Superior temporal gyrus (tissue), 1 donor: ENCODE measurements at regions not wholly inside any gene's neighbourhood (a gene's known extent, or its start where the extent isn't known, plus 50 kb on each side); places are given as distances from the start of the nearest gene placed in this dataset.
"Not testable (repeated sequence)": the region's sequence is repeated elsewhere in the genome, so short reads cannot be mapped to it uniquely, and the experiment has no call there.

Experiments
- DNase-seq: peaks from one replicate; pipeline ENCODE4 v3.0.0-alpha.2; 2016; ENCODE audit errors: extremely low spot score

GRCh38 chr14:106378191-106378590 lies 851.8 kb downstream of the TMEM121 start:
- no peak for DNase-seq

GRCh38 chr14:106380740-106381139 lies 854.4 kb downstream of the TMEM121 start:
- DNase-seq: no peak

- not testable (repeated sequence) for DNase-seq
Observed at GRCh38 chr14:106389186-106389585, 862.8 kb downstream of the TMEM121 start.

DNA sequence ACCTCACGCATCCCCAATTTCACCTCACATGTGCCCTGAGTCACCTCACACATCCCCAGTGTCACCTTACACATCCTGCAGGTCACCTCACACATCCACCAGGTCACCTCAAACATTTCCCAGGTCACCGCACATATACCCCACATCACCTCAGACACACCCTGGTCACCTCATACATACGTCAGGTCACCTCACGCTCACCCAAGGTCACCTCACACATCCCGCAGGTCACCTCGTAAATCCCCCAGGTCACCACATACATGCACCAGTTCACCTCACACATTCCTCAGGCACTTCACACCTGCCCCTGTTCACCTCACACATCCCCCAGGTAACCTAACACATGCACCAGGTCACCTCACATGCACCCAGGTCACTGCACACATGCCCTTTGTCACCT lies 864.0 kb downstream of the TMEM121 start:
- DNase-seq: no peak

GRCh38 chr14:106390947-106391346 lies 864.6 kb downstream of the TMEM121 start:
- DNase-seq: no peak

- no peak for DNase-seq
Observed at GRCh38 chr14:106393742-106394141, 867.4 kb downstream of the TMEM121 start.

DNA sequence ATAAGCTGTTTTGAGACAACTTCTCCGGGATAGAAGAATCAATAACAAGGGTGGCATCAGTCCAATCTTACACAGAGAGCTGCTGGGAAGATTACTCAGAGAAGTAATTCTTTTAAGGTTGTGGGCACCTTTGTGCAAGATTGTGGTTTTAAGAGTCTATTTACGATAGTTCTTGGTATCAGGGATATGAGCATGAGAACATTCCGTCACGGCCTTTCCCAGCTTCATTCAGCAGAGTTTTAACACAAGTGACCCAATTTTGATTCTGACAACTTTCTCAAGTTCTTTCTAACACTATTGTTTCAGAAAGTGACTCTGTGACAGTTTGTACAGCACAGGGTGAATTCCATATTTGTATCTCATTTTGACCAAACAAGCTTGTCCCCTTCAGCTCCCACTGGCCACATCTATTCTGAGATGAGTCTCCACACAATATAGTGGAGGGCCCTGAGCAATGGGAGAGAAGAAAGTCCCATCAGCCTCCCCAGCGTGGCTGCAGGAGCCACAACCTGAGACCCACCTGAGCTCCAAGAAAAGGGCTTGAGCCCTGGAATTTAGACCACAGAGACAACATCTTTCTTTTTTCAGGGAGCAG lies 869.2 kb downstream of the TMEM121 start:
- no peak for DNase-seq

DNA sequence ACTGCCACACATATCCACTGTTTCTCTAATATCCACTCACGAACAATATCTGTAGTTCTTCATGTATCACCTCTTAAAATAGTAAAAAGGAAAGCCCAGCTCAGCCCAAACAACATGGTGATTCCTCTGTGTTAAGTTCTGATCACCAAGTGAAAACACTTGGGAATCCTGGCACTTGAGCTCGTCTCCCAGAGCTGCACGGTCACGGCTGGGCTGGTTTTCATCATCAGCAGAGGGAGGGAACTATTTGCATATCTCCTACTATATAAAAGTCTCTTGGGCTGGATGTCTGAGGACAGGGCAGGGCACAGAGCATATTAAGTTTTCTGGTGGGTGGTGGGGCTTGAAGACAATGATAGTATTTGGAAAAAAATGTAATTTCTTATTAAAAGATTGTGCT lies 870.6 kb downstream of the TMEM121 start:
- DNase-seq: no peak

GRCh38 chr14:106398931-106399331 lies 872.5 kb downstream of the TMEM121 start:
- DNase-seq: not testable (repeated sequence)

- not testable (repeated sequence) for DNase-seq
Observed at GRCh38 chr14:106401316-106401715, 874.9 kb downstream of the TMEM121 start.

DNA sequence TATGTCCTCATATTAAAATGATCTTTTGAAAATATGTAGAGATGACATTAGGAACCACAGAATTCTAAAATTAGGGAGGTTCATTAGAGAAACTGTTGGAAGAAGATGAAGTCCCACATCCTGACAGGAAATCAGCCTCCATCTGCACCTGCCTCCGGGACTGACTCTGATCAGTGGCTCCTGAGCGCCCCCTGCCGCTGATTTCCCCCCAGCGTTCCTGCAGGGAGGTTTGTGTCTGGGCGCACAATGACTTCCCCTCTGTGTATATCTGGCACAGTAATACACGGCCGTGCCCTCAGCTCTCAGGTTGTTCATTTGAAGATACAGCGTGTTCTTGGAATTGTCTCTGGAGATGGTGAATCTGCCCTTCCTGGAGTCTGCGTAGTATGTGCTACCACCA lies 883.8 kb downstream of the TMEM121 start:
- not testable (repeated sequence) for DNase-seq

GRCh38 chr14:106414464-106414863 lies 888.1 kb downstream of the TMEM121 start:
- no peak for DNase-seq

- DNase-seq: no peak
Observed at GRCh38 chr14:106417224-106418049, 891.1 kb downstream of the TMEM121 start.

GRCh38 chr14:106419376-106419965 lies 893.1 kb downstream of the TMEM121 start:
- no peak for DNase-seq

DNA sequence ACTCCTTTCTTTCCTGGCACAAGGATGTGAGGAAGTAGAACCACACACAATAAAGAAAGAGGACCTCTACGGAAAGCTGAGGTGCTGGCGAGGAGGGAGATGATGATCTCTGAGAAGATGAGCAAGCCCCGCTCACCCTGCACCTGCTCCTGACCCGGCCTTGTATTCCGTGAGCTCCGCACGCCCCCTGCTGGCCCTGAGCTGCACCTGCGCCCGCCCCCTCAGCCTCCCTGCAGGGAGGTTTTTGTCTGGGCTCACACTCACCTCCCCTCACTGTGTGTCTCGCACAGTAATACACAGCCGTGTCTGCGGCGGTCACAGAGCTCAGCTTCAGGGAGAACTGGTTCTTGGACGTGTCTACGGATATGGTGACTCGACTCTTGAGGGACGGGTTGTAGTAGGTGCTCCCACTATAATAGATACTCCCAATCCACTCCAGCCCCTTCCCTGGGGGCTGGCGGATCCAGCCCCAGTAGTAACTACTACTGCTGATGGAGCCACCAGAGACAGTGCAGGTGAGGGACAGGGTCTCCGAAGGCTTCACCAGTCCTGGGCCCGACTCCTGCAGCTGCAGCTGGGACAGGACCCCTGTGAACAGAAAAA lies 895.1 kb downstream of the TMEM121 start:
- DNase-seq: not testable (repeated sequence)

DNA sequence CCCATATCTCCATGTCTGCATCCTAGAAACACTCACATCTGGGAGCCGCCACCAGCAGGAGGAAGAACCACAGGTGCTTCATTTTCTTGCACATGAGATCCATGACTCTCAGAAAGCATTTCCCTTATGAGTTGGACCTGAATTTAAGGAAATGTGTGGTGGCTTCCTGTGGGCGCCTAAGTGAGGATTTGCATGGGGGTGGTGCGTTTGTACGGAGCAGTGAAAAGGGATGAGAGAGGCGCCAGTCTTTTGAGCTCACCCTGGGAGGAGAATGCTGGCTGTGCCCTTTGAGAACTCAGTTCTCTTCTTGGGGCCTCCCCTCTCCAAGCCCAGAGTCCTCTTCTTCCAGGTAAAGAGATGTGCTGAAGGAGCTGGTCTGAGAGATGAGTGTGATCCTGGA lies 895.7 kb downstream of the TMEM121 start:
- DNase-seq: no peak

- not testable (repeated sequence) for DNase-seq
Observed at GRCh38 chr14:106425150-106425549, 898.8 kb downstream of the TMEM121 start.

GRCh38 chr14:106436310-106436905 lies 910.0 kb downstream of the TMEM121 start:
- DNase-seq: peak; percentile 47

- no peak for DNase-seq
Observed at GRCh38 chr14:106442857-106443256, 916.5 kb downstream of the TMEM121 start.

GRCh38 chr14:106455026-106455425 lies 928.6 kb downstream of the TMEM121 start:
- DNase-seq: no peak

GRCh38 chr14:106459971-106460730 lies 933.8 kb downstream of the TMEM121 start:
- DNase-seq: no peak
